HUDEP-2 (cell line): ENCODE measurements at regions not wholly inside any gene's neighbourhood (a gene's known extent, or its start where the extent isn't known, plus 50 kb on each side); places are given as distances from the start of the nearest gene placed in this dataset.
"Not testable (repeated sequence)": the region's sequence is repeated elsewhere in the genome, so short reads cannot be mapped to it uniquely, and the experiment has no call there.

Experiments
- DNase-seq, 76 experiments: peaks; one replicate each; lab custom pipeline; 2025; ENCODE audit not compliant: unreplicated experiment in 76 of 76; lab: John Stamatoyannopoulos, UW

- DNase-seq: no peak
These were observed 106.1 kb upstream of the STC2 start for GRCh38 chr5:173434270-173434669.

- DNase-seq: no peak
These were observed 102.2 kb upstream of the STC2 start for GRCh38 chr5:173430394-173430793.

DNA sequence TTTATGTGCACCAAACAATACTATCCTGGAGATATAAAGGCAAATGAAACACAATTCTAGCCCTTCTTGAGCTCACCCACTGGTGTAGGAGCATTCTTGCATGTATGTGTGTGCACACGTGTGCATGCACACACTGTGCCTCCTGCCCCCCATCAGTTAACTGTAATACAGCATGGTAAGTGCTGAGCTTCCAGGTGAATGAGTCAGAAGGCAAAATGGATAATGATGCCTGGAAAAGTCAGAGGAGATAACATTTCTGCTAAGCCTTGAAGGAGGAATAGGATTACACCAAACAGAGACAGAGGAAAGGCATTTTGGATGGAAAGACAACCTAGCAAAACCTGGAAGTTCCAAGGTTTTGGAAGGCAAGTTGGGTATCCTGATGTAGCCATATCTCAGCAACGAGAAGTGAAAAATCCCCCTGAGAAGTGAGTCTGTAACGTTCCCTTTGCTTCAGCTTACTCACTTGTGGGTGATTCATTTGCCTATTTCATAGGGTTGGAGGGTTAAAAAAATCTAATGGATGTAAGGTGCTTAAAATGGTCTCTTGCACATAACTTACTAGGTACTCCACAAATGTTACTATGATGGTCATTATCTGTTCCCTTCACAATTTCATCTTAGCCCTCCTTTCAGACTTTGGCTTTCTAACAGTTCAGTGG, 101.4 kb upstream of the STC2 start:
- DNase-seq: no peak

- no peak for DNase-seq
These were observed 95.4 kb upstream of the STC2 start for GRCh38 chr5:173423452-173424117.

DNA sequence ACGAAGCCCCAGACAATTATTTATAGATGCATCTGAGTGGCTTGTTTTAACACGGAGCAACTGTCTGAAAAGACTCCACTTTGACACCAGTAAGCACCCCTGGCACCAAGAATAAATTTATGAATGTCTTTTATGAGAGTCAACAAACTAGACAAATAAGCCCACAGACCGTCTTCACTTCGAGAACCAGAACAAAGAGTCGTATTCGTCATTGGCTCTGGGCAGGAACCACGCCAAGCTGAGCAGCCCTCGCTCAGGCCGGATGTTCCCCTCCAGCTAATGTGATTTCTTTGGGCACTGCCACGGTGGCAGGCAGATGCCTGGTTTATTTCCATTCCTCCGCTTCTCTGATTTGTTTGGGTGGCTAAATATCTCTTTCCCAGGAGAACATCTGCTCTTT, 91.9 kb upstream of the STC2 start:
- no peak for DNase-seq

DNA sequence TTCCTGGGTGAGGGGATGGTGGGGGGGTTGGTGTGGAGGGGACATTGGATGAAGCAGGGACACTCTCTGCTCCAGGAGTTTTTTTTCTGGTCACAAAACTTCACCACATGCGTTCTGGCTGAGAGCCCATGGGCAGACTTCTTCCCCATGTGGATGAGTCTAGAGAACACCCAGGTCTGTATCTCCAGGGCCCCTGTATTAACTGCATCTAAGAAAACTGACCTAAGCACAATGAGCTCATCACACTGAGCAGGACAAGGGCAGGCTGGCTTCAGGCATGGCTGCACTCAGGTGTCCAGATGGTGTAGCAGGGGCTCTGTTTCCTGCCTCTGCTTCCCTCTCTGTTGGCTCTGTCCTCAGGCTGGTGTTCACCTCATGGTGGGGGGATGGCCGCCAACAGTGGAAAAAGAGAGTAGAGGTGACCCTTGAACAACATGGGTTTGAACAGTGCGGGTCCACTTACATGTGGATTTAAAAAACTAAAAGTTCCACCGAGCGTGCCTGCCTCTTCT, 85.3 kb upstream of the STC2 start:
- no peak for DNase-seq

DNA sequence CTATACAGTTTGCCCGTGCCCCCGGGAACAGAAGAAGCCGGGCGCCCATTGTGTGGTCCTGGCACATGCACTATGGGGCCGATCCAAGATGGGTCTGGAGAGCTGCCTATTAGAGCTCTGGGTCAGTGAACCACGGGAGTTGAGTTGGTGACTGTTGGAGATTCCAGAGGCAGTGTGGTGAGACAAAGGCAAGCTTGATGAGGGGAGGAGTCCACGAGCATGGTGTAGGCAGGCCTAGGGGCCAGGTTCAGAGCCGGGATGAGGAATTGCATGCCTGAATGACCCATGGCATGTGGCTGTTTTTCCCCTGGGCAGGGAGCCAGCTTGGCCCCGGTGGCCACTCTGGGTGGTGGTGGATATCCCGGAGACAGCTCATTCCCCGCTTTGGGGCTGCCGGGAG, 84.4 kb upstream of the STC2 start:
- no peak for DNase-seq

GRCh38 chr5:173411791-173412555, 83.8 kb upstream of the STC2 start:
- DNase-seq: no peak

- no peak for DNase-seq
These were observed 82.4 kb upstream of the STC2 start for GRCh38 chr5:173410459-173411233.

- DNase-seq: no peak
These were observed 80.7 kb upstream of the STC2 start for GRCh38 chr5:173408946-173409345.

GRCh38 chr5:173399851-173400250, 71.6 kb upstream of the STC2 start:
- no peak for DNase-seq

DNA sequence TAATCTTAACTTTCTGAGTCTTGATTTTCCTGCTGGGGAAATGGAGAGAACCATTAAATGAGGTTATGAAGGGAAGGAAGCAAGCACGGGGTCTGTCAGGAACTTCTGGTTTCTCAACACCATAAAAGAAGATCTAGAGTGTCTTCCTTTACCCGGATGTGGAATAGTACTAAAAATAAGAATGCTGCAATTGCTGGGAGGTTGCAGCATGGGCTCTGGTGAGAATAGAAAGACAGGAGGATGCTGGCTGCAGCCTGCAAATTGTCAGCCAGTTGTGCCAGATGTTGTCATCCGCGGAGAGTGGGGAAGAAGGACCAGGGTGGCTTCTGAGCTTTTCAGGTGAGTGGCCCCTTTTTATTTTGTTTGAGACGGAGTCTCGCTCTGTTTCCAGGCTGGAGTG, 69.3 kb upstream of the STC2 start:
- no peak for DNase-seq

GRCh38 chr5:173396311-173396993, 68.2 kb upstream of the STC2 start:
- no peak for DNase-seq

- no peak for DNase-seq
These were observed 67.7 kb upstream of the STC2 start for GRCh38 chr5:173395933-173396308.

GRCh38 chr5:173395257-173395932, 67.2 kb upstream of the STC2 start:
- DNase-seq: no peak

GRCh38 chr5:173394701-173395100, 66.5 kb upstream of the STC2 start:
- DNase-seq: no peak

- DNase-seq: no peak
These were observed 64.0 kb upstream of the STC2 start for GRCh38 chr5:173392172-173392571.

- DNase-seq: no peak
These were observed 62.8 kb upstream of the STC2 start for GRCh38 chr5:173391031-173391430.

DNA sequence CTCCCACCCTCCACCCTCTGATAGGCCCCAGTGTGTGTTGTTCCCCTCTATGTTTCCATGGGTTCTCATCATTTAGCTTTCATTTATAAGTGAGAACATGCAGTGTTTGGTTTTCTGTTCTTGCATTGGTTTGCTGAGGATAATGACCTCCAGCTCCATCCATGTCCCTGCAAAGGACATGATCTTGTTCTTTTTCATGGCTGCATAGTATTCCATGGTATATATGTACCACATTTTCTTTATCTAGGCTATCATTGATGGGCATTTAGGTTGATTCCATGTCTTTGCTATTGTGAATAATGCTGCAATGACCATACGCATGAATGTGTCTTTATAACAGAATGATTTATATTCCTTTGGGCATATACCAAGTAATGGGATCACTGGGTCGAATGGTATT, 59.1 kb upstream of the STC2 start:
- not testable (repeated sequence) for DNase-seq

GRCh38 chr5:173385832-173386360, 57.7 kb upstream of the STC2 start:
- no peak for DNase-seq
